HepG2 (cell line): ENCODE measurements at regions not wholly inside any gene's neighbourhood (a gene's known extent, or its start where the extent isn't known, plus 50 kb on each side); places are given as distances from the start of the nearest gene placed in this dataset.

ENCODE experiments used
- ATAC-seq: fragments of 200-7000 bp; cut with Tn5 transposase; 3 replicates; pipeline ENCODE4 v1.9.1; 2020; ENCODE audit warnings: mild to moderate bottlenecking, moderate library complexity
- BruUV-seq: library from RNA; stranded (reverse); fragments of 400-500 nt; replicated peaks from 2 replicates; lab custom pipeline; 2021; lab: Mats Ljungman, UMichigan
- CTCF ChIA-PET: fragments of 300-600 bp; formaldehyde crosslinking; extraction: SDS; loops from one replicate; lab custom pipeline; 2021; ENCODE audit warnings: low total read pairs, inconsistent platforms, low intra/inter-chr PET ratio; lab: Yijun Ruan, JAX
- POLR2A ChIA-PET: fragments of 350-600 bp; sonication (Branson Sonifier 250); formaldehyde crosslinking; loops from one replicate; lab custom pipeline; 2020; ENCODE audit warnings: antibody characterized with exemption, inconsistent platforms; lab: Yijun Ruan, JAX
- DNase-seq: peaks from one replicate; pipeline ENCODE4 v3.0.0-alpha.2; 2015; ENCODE audit warnings: low spot score
- FAIRE-seq: peaks from 3 replicates; lab custom pipeline; 2011; peaks lifted over from hg19 to GRCh38; lab: Jason Lieb, UNC
- H2AFZ ChIP-seq: one replicate; pipeline ENCODE4 v1.6.1; 2011; ENCODE audit warnings: low read length, inconsistent platforms
- H3K27ac ChIP-seq: fragments of 300-600 bp; 3 replicates; pipeline ENCODE4 v1.8.0; 2011; ENCODE audit warnings: mixed run types, mild to moderate bottlenecking, mixed read lengths, low read length, inconsistent platforms; ENCODE audit not compliant: insufficient read depth; ENCODE audit errors: extremely low read length
- H3K27me3 ChIP-seq, 2 experiments: fragments of 200-600 bp in 1 of 2; 2 replicates in 1 of 2; 3 replicates in 1 of 2; pipeline versions ENCODE4 v1.6.0 to v1.8.0; 2011; ENCODE audit warnings: low read length in 2 of 2, mild to moderate bottlenecking in 2 of 2, moderate library complexity in 2 of 2, inconsistent platforms in 1 of 2; ENCODE audit not compliant: insufficient read depth in 2 of 2, control insufficient read depth in 1 of 2
- H3K36me3 ChIP-seq, 2 experiments: fragments of 200-600 bp in 1 of 2; replicated peaks in 1 of 2; 2 replicates in 1 of 2; 3 replicates in 1 of 2; pipeline versions ENCODE4 v1.5.1 to v1.8.0; 2011; ENCODE audit warnings: low read length in 2 of 2, inconsistent platforms in 1 of 2; ENCODE audit not compliant: insufficient read depth in 2 of 2, control insufficient read depth in 1 of 2
- H3K4me1 ChIP-seq: 2 replicates; pipeline ENCODE4 v1.5.1; 2012; ENCODE audit warnings: low read length, inconsistent platforms; ENCODE audit not compliant: insufficient read depth
- H3K4me2 ChIP-seq: 2 replicates; pipeline ENCODE4 v1.6.0; 2011; ENCODE audit warnings: low read depth, low read length, inconsistent platforms
- H3K4me3 ChIP-seq, 3 experiments: fragments of 200-600 bp in 1 of 3; sonication (generic), shearing (Covaris generic) in 1 of 3; replicated peaks in 1 of 3; 2 replicates each; pipeline ENCODE4 v1.5.1; 2011 to 2016; ENCODE audit warnings: low read length in 3 of 3, inconsistent platforms in 2 of 3, low read depth in 2 of 3, mild to moderate bottlenecking in 2 of 3, control low read depth in 1 of 3, mixed read lengths in 1 of 3; ENCODE audit not compliant: insufficient read depth in 1 of 3
- H3K79me2 ChIP-seq: one replicate; pipeline ENCODE4 v1.6.1; 2011; ENCODE audit warnings: low read length, inconsistent platforms; ENCODE audit not compliant: insufficient read depth
- H3K9ac ChIP-seq: 2 replicates; pipeline ENCODE4 v1.6.0; 2011; ENCODE audit warnings: mild to moderate bottlenecking, low read depth, low read length, inconsistent platforms; ENCODE audit not compliant: insufficient read depth
- H3K9me3 ChIP-seq: 2 replicates; pipeline ENCODE4 v1.5.1; 2012; ENCODE audit warnings: mild to moderate bottlenecking, low read length
- H4K20me1 ChIP-seq: 2 replicates; pipeline ENCODE4 v1.6.0; 2011; ENCODE audit warnings: inconsistent platforms, mild to moderate bottlenecking, low read length, moderate library complexity; ENCODE audit not compliant: insufficient read depth
- DBP ChIP-seq: sonication (generic); formaldehyde crosslinking; IDR thresholded peaks from 2 replicates; pipeline ENCODE4 v1.4.0; 2020; ENCODE audit warnings: missing genetic modification reagents; ENCODE audit errors: not compliant biosample characterization
- EHMT2 ChIP-seq: fragments of 200-600 bp; sonication (generic); IDR thresholded peaks from 2 replicates; pipeline ENCODE4 v1.7.0; 2017; ENCODE audit warnings: antibody characterized with exemption, low read depth, low read length, borderline replicate concordance
- GLMP ChIP-seq: sonication (generic); formaldehyde crosslinking; IDR thresholded peaks from 2 replicates; pipeline ENCODE4 v1.9.0; 2021; ENCODE audit warnings: missing genetic modification reagents, mild to moderate bottlenecking, borderline replicate concordance
- KDM6A ChIP-seq: IDR thresholded peaks from 2 replicates; pipeline ENCODE4 v1.6.1; 2016; ENCODE audit warnings: low read depth
- MAX ChIP-seq: IDR thresholded peaks from 2 replicates; pipeline ENCODE4 v1.6.1; 2012; ENCODE audit warnings: inconsistent platforms
- NR2C2 ChIP-seq: sonication (generic); formaldehyde crosslinking; IDR thresholded peaks from 2 replicates; pipeline ENCODE4 v1.4.0; 2020; ENCODE audit warnings: missing genetic modification reagents, mild to moderate bottlenecking, moderate library complexity, borderline replicate concordance
- TBX3 ChIP-seq: fragments of 450-650 bp; IDR thresholded peaks from 2 replicates; pipeline ENCODE4 v1.6.1; 2017; ENCODE audit warnings: antibody characterized with exemption, mild to moderate bottlenecking, inconsistent platforms, borderline replicate concordance
- ZNF577 ChIP-seq: sonication (generic); formaldehyde crosslinking; IDR thresholded peaks from 2 replicates; pipeline ENCODE4 v1.4.0; 2020; ENCODE audit warnings: mild to moderate bottlenecking, low read depth, missing genetic modification reagents, borderline replicate concordance
- ZSCAN9 ChIP-seq: IDR thresholded peaks from 2 replicates; pipeline ENCODE4 v1.6.1; 2016; ENCODE audit warnings: borderline replicate concordance
- WGBS: methylation state at CpG from one replicate; pipeline ENCODE4 v1.1.6; 2017; ENCODE audit warnings: low lambda C conversion rate; 5-methylcytosine and 5-hydroxymethylcytosine counted together
- in situ Hi-C: cut with HindIII; loops from 2 replicates; pipeline ENCODE4 v1.10.0; 2017; ENCODE audit warnings: low pct_unique_long_range_greater_than_20kb; ENCODE audit not compliant: extremely low pct_ligation_motif_present
- intact Hi-C: fragments of 100-400 bp; cut with micrococcal nuclease; formaldehyde crosslinking; loops from one replicate; pipeline ENCODE4 v1.10.0; 2022; ENCODE audit not compliant: unreplicated experiment

- Histone ChIP-seq H2AFZ (no peak overlapping the region), H3K27ac (no peak overlapping the region), H3K9ac (no peak overlapping the region), H3K36me3 (no peaks in the 10 kb centered on the region), H3K4me2 (peak overlapping the region; percentile 37; the same call in 1 of the 2 replicates), H3K4me1 (peaks cover 14% of the 10 kb centered on the region), H3K27me3 (no peaks in the 10 kb centered on the region), H3K9me3 (no peaks in the 10 kb centered on the region), H3K79me2 (no peaks in the 10 kb centered on the region), H3K4me3 (no peak overlapping the region), H4K20me1 (no peaks in the 10 kb centered on the region)
- DNase-seq (no peak), FAIRE-seq (no peak), ATAC-seq (peak; percentile 72)
- intact Hi-C loops, result no loop called here
- CTCF ChIA-PET, result no interaction called here
- WGBS, result 0% methylated on average over 1 of the region's 1 CpG
- BruUV-seq, result no TSS peak
- in situ Hi-C loops, result no loop called here
- no peak for TF ChIP-seq TBX3
- TF ChIP-seq ZNF577, result no peak
- TF ChIP-seq GLMP (CRISPR knock-in tag), result no peak
- peak; percentile 33; the same call in 1 of the 2 replicates for TF ChIP-seq MAX
- no peak for TF ChIP-seq KDM6A (CRISPR knock-in tag)
- TF ChIP-seq DBP (CRISPR knock-in tag), result no peak
- TF ChIP-seq NR2C2, result no peak
- no peak for TF ChIP-seq EHMT2
- no peak for TF ChIP-seq ZSCAN9 (CRISPR knock-in tag)
- POLR2A ChIA-PET, result no interaction called here
Observed at GRCh38 chr6:139627091-139627490, 252.6 kb upstream of the CITED2 start.
